ENCODE measurements at regions not wholly inside any gene's neighbourhood (a gene's known extent, or its start where the extent isn't known, plus 50 kb on each side); places are given as distances from the start of the nearest gene placed in this dataset.

- no peaks in the 10 kb centered on the region for H3K36me3 ChIP-seq
- no peaks in the 10 kb centered on the region for H3K27me3 ChIP-seq
- no peak overlapping the region for H3K4me3 ChIP-seq
- peak overlapping the region in 1 of 4 donors; percentile 20 for H3K27ac ChIP-seq
- H3K4me1 ChIP-seq = peaks cover 0 to 11% (median 5%) of the 10 kb centered on the region in 4 donors
- H3K9me3 ChIP-seq = no peaks in the 10 kb centered on the region
- in situ Hi-C loops (cut with MboI; ENCODE audit: low pct_ligation_motif_present in 1 of 4, low pct_unique_long_range_greater_than_20kb in 1 of 4, low sequenced_read_pairs in 3 of 4) (no loop called here), intact Hi-C loops (cut with DNase I; ENCODE audit: low total_unique reads) (no loop called here)
- no peak for DNase-seq
- no peak for TF ChIP-seq POLR2AphosphoS5 (IDR thresholded peaks at IDR 0.05)
- no peak for TF ChIP-seq POLR2A (IDR thresholded peaks at IDR 0.05)
- no peak for TF ChIP-seq CTCF (IDR thresholded peaks at IDR 0.05)
- TF ChIP-seq EP300 (IDR thresholded peaks at IDR 0.05; ENCODE audit: low read depth) = no peak
These were observed 221.2 kb downstream of the HHIPL2 start for GRCh38 chr1:222326710-222327036.

- Histone ChIP-seq H3K27me3 (no peaks in the 10 kb centered on the region), H3K36me3 (no peaks in the 10 kb centered on the region), H3K4me3 (no peak overlapping the region), H3K4me1 (peaks cover 0 to 11% (median 5%) of the 10 kb centered on the region in 4 donors), H3K27ac (peak overlapping the region in 1 of 4 donors; percentile 20), H3K9me3 (no peaks in the 10 kb centered on the region)
- no peak for DNase-seq
- no peak for TF ChIP-seq CTCF (IDR thresholded peaks at IDR 0.05)
- TF ChIP-seq POLR2AphosphoS5 (IDR thresholded peaks at IDR 0.05) = no peak
- no peak for TF ChIP-seq EP300 (IDR thresholded peaks at IDR 0.05; ENCODE audit: low read depth)
- TF ChIP-seq POLR2A (IDR thresholded peaks at IDR 0.05) = no peak
- in situ Hi-C loops (cut with MboI; ENCODE audit: low pct_ligation_motif_present in 1 of 4, low pct_unique_long_range_greater_than_20kb in 1 of 4, low sequenced_read_pairs in 3 of 4) (no loop called here), intact Hi-C loops (cut with DNase I; ENCODE audit: low total_unique reads) (no loop called here)
- WGBS, 2 donors (ENCODE audit: low coverage in 1 of 2) = 42 to 53% methylated on average over 2 to 3 of the region's 3 CpGs
These were observed 221.7 kb downstream of the HHIPL2 start for GRCh38 chr1:222326006-222326709.

GRCh38 chr1:222325506-222325905 is 222.4 kb downstream of the HHIPL2 start:
- intact Hi-C loops (cut with DNase I; ENCODE audit: low total_unique reads) = no loop called here
- TF ChIP-seq EP300 (IDR thresholded peaks at IDR 0.05; ENCODE audit: low read depth) (no peak), POLR2A (IDR thresholded peaks at IDR 0.05) (no peak), POLR2AphosphoS5 (IDR thresholded peaks at IDR 0.05) (no peak), CTCF (IDR thresholded peaks at IDR 0.05) (no peak)
- no peak for DNase-seq
- in situ Hi-C loops (cut with MboI; ENCODE audit: low pct_ligation_motif_present in 1 of 4, low pct_unique_long_range_greater_than_20kb in 1 of 4, low sequenced_read_pairs in 3 of 4) = no loop called here
- 29 to 39% methylated on average over 1 to 2 of the region's 2 CpGs for WGBS, 2 donors (ENCODE audit: low coverage in 1 of 2)
- Histone ChIP-seq H3K27me3 (no peaks in the 10 kb centered on the region), H3K4me1 (peaks cover 0 to 11% (median 5%) of the 10 kb centered on the region in 4 donors), H3K27ac (peak overlapping the region in 1 of 4 donors; percentile 20), H3K4me3 (no peak overlapping the region), H3K9me3 (no peaks in the 10 kb centered on the region), H3K36me3 (no peaks in the 10 kb centered on the region)

GRCh38 chr1:222314839-222315238 is 233.1 kb downstream of the HHIPL2 start:
- 50 to 75% methylated on average over 2 of the region's 2 CpGs for WGBS, 2 donors (ENCODE audit: low coverage in 1 of 2)
- DNase-seq = no peak
- in situ Hi-C loops (cut with MboI; ENCODE audit: low pct_ligation_motif_present in 1 of 4, low pct_unique_long_range_greater_than_20kb in 1 of 4, low sequenced_read_pairs in 3 of 4) = no loop called here

More at GRCh38 chr1:222314839-222315238, 233.1 kb downstream of the HHIPL2 start:
- H3K4me1 ChIP-seq = no peaks in the 10 kb centered on the region
- no peaks in the 10 kb centered on the region for H3K9me3 ChIP-seq
- H3K4me3 ChIP-seq = no peak overlapping the region
- no peak for TF ChIP-seq CTCF (IDR thresholded peaks at IDR 0.05)
- TF ChIP-seq EP300 (IDR thresholded peaks at IDR 0.05; ENCODE audit: low read depth) = no peak
- TF ChIP-seq POLR2A (IDR thresholded peaks at IDR 0.05) = no peak
- TF ChIP-seq POLR2AphosphoS5 (IDR thresholded peaks at IDR 0.05) = no peak
- intact Hi-C loops (cut with DNase I; ENCODE audit: low total_unique reads) = no loop called here
- no peaks in the 10 kb centered on the region for H3K27me3 ChIP-seq
- H3K27ac ChIP-seq = no peak overlapping the region
- H3K36me3 ChIP-seq = no peaks in the 10 kb centered on the region
